Frontal cortex (tissue), 3 donors: ENCODE measurements at regions not wholly inside any gene's neighbourhood (a gene's known extent, or its start where the extent isn't known, plus 50 kb on each side); places are given as distances from the start of the nearest gene placed in this dataset.

ENCODE experiments used
- DNase-seq, 2 donors: peaks; one replicate each; pipeline ENCODE4 v3.0.0; 2012; ENCODE audit warnings: low spot score in 2 of 2
- FAIRE-seq: peaks from 2 replicates; lab custom pipeline; 2012; peaks lifted over from hg19 to GRCh38; lab: Jason Lieb, UNC
- donor health status: control.
- donor health status: control.
- donor health status: control.

GRCh38 chr13:23979361-23980159 lies 82.3 kb upstream of the C1QTNF9B start:
- DNase-seq = peak; percentile 70 to 74
- FAIRE-seq = no peak

- FAIRE-seq (no peak), DNase-seq (peak; percentile 82 to 91)
Measured at GRCh38 chr13:23980160-23980551, 82.9 kb upstream of the C1QTNF9B start.

GRCh38 chr13:23983671-23984070 lies 86.4 kb upstream of the C1QTNF9B start:
- FAIRE-seq = no peak

GRCh38 chr13:23984546-23984945 lies 87.2 kb upstream of the C1QTNF9B start:
- DNase-seq (no peak), FAIRE-seq (no peak)

More at GRCh38 chr13:23983671-23984070, 86.4 kb upstream of the C1QTNF9B start:
- no peak for DNase-seq

- FAIRE-seq (no peak), DNase-seq (no peak)
Measured at GRCh38 chr13:23985060-23985459, 87.8 kb upstream of the C1QTNF9B start.

GRCh38 chr13:23985839-23986238 lies 88.5 kb upstream of the C1QTNF9B start:
- no peak for DNase-seq
- FAIRE-seq = no peak

- FAIRE-seq = no peak
Measured at GRCh38 chr13:23986619-23987018, 89.3 kb upstream of the C1QTNF9B start.

GRCh38 chr13:23987331-23987894 lies 90.1 kb upstream of the C1QTNF9B start:
- DNase-seq (no peak), FAIRE-seq (no peak)

More at GRCh38 chr13:23986619-23987018, 89.3 kb upstream of the C1QTNF9B start:
- no peak for DNase-seq

GRCh38 chr13:23988546-23989122 lies 91.3 kb upstream of the C1QTNF9B start:
- FAIRE-seq (no peak), DNase-seq (no peak)

- FAIRE-seq = no peak
Measured at GRCh38 chr13:23990455-23990854, 93.2 kb upstream of the C1QTNF9B start.

GRCh38 chr13:23991119-23991518 lies 93.8 kb upstream of the C1QTNF9B start:
- DNase-seq = no peak
- no peak for FAIRE-seq

More at GRCh38 chr13:23990455-23990854, 93.2 kb upstream of the C1QTNF9B start:
- no peak for DNase-seq

- peak in 1 of 2 donors; percentile 30 for DNase-seq
- no peak for FAIRE-seq
Measured at GRCh38 chr13:23992781-23993679, 95.7 kb upstream of the C1QTNF9B start.

GRCh38 chr13:23993680-23993985 lies 96.3 kb upstream of the C1QTNF9B start:
- FAIRE-seq = no peak
- no peak for DNase-seq

- DNase-seq (no peak), FAIRE-seq (no peak)
Measured at GRCh38 chr13:23995283-23996073, 98.2 kb upstream of the C1QTNF9B start.

GRCh38 chr13:23996456-23996855 lies 99.2 kb upstream of the C1QTNF9B start:
- DNase-seq (no peak), FAIRE-seq (no peak)

GRCh38 chr13:23999424-23999823 lies 102.1 kb upstream of the C1QTNF9B start:
- DNase-seq (no peak), FAIRE-seq (no peak)

GRCh38 chr13:24002206-24002815 lies 105.0 kb upstream of the C1QTNF9B start:
- FAIRE-seq = no peak

GRCh38 chr13:24004142-24004899 lies 107.0 kb upstream of the C1QTNF9B start:
- FAIRE-seq = no peak
- no peak for DNase-seq

More at GRCh38 chr13:24002206-24002815, 105.0 kb upstream of the C1QTNF9B start:
- DNase-seq = no peak
